NCI-H146 treated with DMSO at 0.1 percent for 48 hours (cell line): ENCODE measurements at regions not wholly inside any gene's neighbourhood (a gene's known extent, or its start where the extent isn't known, plus 50 kb on each side); places are given as distances from the start of the nearest gene placed in this dataset.

Experiments
- DNase-seq: peaks from one replicate; lab custom pipeline; 2025; ENCODE audit not compliant: unreplicated experiment; lab: John Stamatoyannopoulos, UW

- no peak for DNase-seq
Measured at GRCh38 chr4:123308667-123309066, 87.9 kb upstream of the SPRY1 start.

- DNase-seq = no peak
Measured at GRCh38 chr4:123312116-123312515, 84.5 kb upstream of the SPRY1 start.

GRCh38 chr4:123312951-123313592 lies 83.5 kb upstream of the SPRY1 start:
- DNase-seq = no peak

GRCh38 chr4:123315617-123316016 lies 81.0 kb upstream of the SPRY1 start:
- DNase-seq = no peak

GRCh38 chr4:123317211-123317610 lies 79.4 kb upstream of the SPRY1 start:
- no peak for DNase-seq

- DNase-seq = no peak
Measured at GRCh38 chr4:123319639-123320038, 77.0 kb upstream of the SPRY1 start.

GRCh38 chr4:123323998-123324397 lies 72.6 kb upstream of the SPRY1 start:
- DNase-seq = no peak

- DNase-seq = no peak
Measured at GRCh38 chr4:123325241-123325681, 71.3 kb upstream of the SPRY1 start.

- DNase-seq = no peak
Measured at GRCh38 chr4:123327346-123327745, 69.2 kb upstream of the SPRY1 start.

- DNase-seq = no peak
Measured at GRCh38 chr4:123327846-123328429, 68.7 kb upstream of the SPRY1 start.

- DNase-seq = no peak
Measured at GRCh38 chr4:123338715-123339114, 57.9 kb upstream of the SPRY1 start.

- no peak for DNase-seq
Measured at GRCh38 chr4:123339507-123340380, 56.9 kb upstream of the SPRY1 start.

- no peak for DNase-seq
Measured at GRCh38 chr4:123340381-123340701, 56.3 kb upstream of the SPRY1 start.

- DNase-seq = no peak
Measured at GRCh38 chr4:123342498-123342897, 54.1 kb upstream of the SPRY1 start.

- no peak for DNase-seq
Measured at GRCh38 chr4:123343400-123344041, 53.1 kb upstream of the SPRY1 start.

GRCh38 chr4:123345137-123345934 lies 51.3 kb upstream of the SPRY1 start:
- no peak for DNase-seq

GRCh38 chr4:123345935-123346300 lies 50.7 kb upstream of the SPRY1 start:
- DNase-seq = no peak

GRCh38 chr4:123346330-123346940 lies 50.2 kb upstream of the SPRY1 start:
- no peak for DNase-seq
